ENCODE measurements at regions not wholly inside any gene's neighbourhood (a gene's known extent, or its start where the extent isn't known, plus 50 kb on each side); places are given as distances from the start of the nearest gene placed in this dataset.

- no peak for DNase-seq (ENCODE audit: low read depth in 4 of 4, low spot score in 2 of 4)
Observed at GRCh38 chr14:29444216-29444615, 483.4 kb downstream of the PRKD1 start.

DNA sequence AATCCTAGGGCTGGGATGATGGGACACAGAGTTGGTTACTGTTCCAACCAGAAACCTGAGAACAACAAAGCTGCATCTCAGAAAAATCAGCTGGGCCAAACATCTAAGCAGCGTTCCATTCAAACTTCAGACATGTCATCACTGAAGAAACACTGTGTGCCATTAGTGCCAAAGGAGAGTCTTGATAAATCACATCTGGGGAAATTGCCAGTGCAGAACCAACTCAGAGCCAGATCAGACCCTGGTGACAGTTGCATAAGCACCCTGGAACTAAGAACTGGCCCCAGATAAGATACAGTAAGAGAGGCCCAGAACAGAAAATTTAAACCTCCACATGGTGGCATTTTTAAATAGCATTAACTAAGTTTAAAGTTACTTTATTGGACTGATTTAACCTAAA lies 482.8 kb downstream of the PRKD1 start:
- DNase-seq (ENCODE audit: low read depth in 4 of 4, low spot score in 2 of 4), result no peak

DNA sequence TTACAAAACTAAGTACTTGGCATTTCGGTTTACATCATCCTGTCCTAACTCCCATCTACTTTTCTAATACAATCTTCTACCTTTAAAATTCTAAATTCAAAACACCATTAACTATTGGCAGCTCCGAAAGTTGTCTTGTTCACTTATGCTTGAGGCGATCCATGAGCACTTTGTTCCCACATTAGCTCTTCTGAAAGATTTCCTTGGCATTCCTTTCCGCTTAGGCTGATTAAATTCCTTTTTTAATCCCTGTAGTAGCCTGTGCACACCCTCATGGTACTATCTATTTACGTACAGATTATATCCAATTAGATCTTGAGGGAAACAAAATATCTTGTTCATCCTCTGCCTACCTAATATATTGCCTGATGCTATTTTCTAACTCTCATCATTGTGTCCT lies 480.7 kb downstream of the PRKD1 start:
- no peak for DNase-seq (ENCODE audit: low read depth in 4 of 4, low spot score in 2 of 4)

- no peak for DNase-seq (ENCODE audit: low read depth in 4 of 4, low spot score in 2 of 4)
Observed at GRCh38 chr14:29451941-29452340, 475.7 kb downstream of the PRKD1 start.

- no peak for DNase-seq (ENCODE audit: low read depth in 4 of 4, low spot score in 2 of 4)
Observed at GRCh38 chr14:29453045-29453444, 474.6 kb downstream of the PRKD1 start.

DNA sequence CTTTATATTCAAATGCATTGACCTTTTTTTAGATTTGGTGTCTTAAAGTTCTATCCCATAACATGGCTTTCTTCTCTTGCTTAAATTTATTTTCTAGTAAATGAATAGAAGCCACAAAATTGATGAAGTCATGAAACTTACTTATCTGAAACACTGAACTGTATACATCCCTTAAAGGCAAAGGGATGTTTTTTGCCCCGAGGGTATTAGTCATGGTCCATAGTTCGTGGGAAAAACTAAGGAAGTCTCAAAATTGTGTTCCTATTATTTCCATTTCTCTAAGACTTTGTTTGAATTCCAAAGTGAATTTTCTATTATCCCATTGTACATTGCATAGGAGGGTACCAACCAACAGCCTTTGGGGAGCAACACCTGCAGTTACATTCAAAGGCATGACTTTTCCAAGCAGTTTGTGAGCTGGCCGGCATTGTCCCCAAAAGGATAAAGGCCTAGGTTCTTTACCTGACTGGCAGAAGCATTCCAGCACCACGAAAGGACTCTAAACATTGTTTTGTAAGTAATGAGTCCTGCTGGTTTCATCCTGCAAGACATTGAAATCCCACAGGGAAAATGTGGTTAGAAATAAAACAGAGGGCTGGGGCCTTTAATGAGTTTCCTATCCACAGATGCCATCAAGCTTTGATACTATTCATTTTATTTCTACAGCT lies 473.5 kb downstream of the PRKD1 start:
- no peak for DNase-seq (ENCODE audit: low read depth in 4 of 4, low spot score in 2 of 4)

DNA sequence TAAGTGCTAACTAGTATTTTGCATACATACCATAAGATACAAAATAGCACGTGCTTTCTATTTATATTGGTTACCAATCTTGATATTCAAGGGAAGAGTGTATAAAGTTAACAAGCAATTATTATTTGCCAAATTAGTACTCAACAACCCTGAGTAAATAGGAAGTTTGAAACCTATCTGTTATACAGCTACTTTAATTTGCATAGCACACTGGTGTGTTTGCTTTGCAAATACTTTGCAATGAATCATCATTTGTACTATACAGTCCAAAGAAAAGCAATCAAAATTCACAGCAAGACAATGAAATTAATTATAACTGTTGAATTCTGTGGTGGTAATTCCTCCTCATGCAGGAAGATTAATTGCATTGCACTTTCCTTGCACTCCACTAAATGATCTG lies 469.1 kb downstream of the PRKD1 start:
- DNase-seq (ENCODE audit: low read depth in 4 of 4, low spot score in 2 of 4), result no peak

DNA sequence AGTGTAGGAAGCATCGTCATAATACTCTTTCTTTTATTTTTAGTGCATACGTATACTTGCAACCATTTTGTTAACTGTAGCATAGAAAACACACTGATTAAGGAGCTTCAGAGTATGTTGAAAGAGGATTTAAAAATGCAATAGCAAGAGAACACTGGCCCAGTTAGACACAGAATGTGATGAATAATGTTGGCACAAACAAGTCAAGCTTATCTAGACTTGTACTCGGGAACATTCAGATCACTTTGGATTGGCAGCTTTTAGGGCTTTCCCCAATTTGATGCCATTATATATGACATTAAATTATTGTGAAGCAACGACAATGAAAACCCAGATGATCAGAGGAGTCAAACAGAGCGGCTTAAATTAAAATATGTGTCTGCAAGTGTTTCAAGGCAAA lies 468.1 kb downstream of the PRKD1 start:
- no peak for DNase-seq (ENCODE audit: low read depth in 4 of 4, low spot score in 2 of 4)

GRCh38 chr14:29459969-29460560 lies 467.6 kb downstream of the PRKD1 start:
- no peak for DNase-seq (ENCODE audit: low read depth in 4 of 4, low spot score in 2 of 4)

GRCh38 chr14:29461101-29461500 lies 466.5 kb downstream of the PRKD1 start:
- DNase-seq (ENCODE audit: low read depth in 4 of 4, low spot score in 2 of 4), result no peak

- DNase-seq (ENCODE audit: low read depth in 4 of 4, low spot score in 2 of 4), result no peak
Observed at GRCh38 chr14:29461506-29461905, 466.1 kb downstream of the PRKD1 start.

- no peak for DNase-seq (ENCODE audit: low read depth in 4 of 4, low spot score in 2 of 4)
Observed at GRCh38 chr14:29462321-29462720, 465.3 kb downstream of the PRKD1 start.

DNA sequence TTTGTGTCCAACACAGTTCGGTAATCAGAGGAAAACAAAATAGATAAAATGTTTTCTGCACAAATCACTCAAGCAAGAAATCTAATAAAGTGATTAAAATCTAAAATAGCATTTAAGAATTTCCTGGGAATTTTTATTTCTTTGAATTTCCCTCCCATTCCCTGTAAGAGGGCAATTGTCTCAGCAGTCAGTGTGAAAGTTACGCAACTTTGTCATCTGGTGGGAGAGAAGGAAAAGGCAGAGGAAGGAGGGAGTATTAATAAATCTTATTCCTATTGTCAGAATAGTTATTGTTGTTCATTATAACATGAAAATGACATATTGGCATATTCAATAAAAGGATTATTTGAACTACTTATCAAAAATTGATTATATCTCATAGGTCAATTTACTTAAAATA lies 464.9 kb downstream of the PRKD1 start:
- no peak for DNase-seq (ENCODE audit: low read depth in 4 of 4, low spot score in 2 of 4)

- no peak for DNase-seq (ENCODE audit: low read depth in 4 of 4, low spot score in 2 of 4)
Observed at GRCh38 chr14:29463727-29464395, 463.8 kb downstream of the PRKD1 start.

DNA sequence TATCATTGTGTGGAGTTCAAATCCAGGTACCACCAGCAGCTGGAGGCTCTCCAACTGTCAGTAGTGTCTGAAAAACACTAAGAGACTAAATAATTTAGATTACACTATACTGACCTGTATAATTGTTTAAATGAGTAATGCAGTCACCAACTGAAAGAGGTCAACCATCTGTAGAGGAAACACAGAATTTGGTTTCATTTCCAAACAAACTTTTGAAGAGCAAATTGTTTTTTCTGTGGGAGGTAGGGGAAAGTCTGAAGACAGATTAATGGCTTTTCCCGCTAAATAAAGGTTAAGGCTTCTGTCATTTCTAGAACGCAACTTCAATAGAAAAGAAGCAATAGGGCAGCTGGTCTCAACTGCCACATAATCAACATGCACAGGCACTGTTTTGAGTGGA lies 462.6 kb downstream of the PRKD1 start:
- DNase-seq (ENCODE audit: low read depth in 4 of 4, low spot score in 2 of 4), result no peak

DNA sequence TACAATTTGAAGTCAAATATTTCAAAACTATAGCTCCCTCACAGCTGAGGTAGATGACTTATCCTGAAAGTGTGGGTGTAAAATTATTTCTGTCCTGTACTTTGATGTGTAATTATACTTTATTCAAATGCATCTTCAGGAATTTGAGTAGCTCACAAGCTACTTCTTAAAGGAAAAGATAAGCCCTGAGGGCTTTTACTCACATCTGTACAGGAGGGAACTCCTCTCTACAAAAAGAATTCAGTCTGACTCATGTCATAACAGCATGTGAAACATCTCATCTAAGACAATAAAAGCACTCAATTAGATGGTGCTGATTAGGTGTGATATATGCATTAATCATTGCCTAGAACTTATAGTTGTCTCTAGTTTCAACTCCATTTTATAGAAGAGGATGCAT lies 452.0 kb downstream of the PRKD1 start:
- no peak for DNase-seq (ENCODE audit: low read depth in 4 of 4, low spot score in 2 of 4)

- no peak for DNase-seq (ENCODE audit: low read depth in 4 of 4, low spot score in 2 of 4)
Observed at GRCh38 chr14:29486132-29486531, 441.5 kb downstream of the PRKD1 start.

GRCh38 chr14:29489911-29490425 lies 437.7 kb downstream of the PRKD1 start:
- DNase-seq (ENCODE audit: low read depth in 4 of 4, low spot score in 2 of 4), result no peak

GRCh38 chr14:29493849-29494248 lies 433.8 kb downstream of the PRKD1 start:
- no peak for DNase-seq (ENCODE audit: low read depth in 4 of 4, low spot score in 2 of 4)

GRCh38 chr14:29494312-29494711 lies 433.3 kb downstream of the PRKD1 start:
- DNase-seq (ENCODE audit: low read depth in 4 of 4, low spot score in 2 of 4), result no peak

- no peak for DNase-seq (ENCODE audit: low read depth in 4 of 4, low spot score in 2 of 4)
Observed at GRCh38 chr14:29503903-29504302, 423.7 kb downstream of the PRKD1 start.

DNA sequence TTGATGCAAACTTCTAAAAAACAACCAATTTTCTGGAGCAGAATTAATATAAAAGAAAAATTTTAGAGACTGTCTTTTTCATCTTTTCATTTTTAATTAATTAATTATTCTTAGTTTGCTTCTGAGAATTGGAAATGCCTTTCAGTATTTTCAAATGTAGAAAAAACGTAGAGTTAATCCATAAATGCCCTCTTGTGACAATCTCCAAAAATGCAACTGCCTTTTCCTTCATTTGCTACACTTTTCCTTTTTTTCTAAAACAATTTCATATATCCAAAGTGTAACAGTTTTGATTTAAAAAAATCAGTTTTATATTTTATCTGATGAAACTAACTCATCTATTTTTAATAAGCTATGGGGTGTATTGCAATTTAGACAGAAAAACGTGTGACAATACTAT lies 409.3 kb downstream of the PRKD1 start:
- DNase-seq (ENCODE audit: low read depth in 4 of 4, low spot score in 2 of 4), result no peak

Data from left renal cortex interstitium (tissue), 4 donors.